Activated CD8-positive, alpha-beta memory T cell treated with anti-CD3 and anti-CD28 coated beads for 1 hour (primary cell): ENCODE measurements at regions not wholly inside any gene's neighbourhood (a gene's known extent, or its start where the extent isn't known, plus 50 kb on each side); places are given as distances from the start of the nearest gene placed in this dataset.
"Not testable (repeated sequence)": the region's sequence is repeated elsewhere in the genome, so short reads cannot be mapped to it uniquely, and the experiment has no call there.

ENCODE experiments used
- DNase-seq, 2 donors: peaks; one replicate each; pipeline ENCODE4 v3.0.0-alpha.2; 2020; ENCODE audit warnings: low read depth in 1 of 2; ENCODE audit errors: extremely low read depth in 1 of 2

GRCh38 chr2:18050001-18050400 lies 171.5 kb downstream of the KCNS3 start:
- DNase-seq = no peak

GRCh38 chr2:18049325-18049724 lies 170.9 kb downstream of the KCNS3 start:
- DNase-seq = no peak

GRCh38 chr2:18047896-18048657 lies 169.6 kb downstream of the KCNS3 start:
- no peak for DNase-seq

GRCh38 chr2:18047213-18047611 lies 168.7 kb downstream of the KCNS3 start:
- no peak for DNase-seq

- DNase-seq = no peak
These were observed 168.2 kb downstream of the KCNS3 start for GRCh38 chr2:18046558-18047212.

- no peak for DNase-seq
These were observed 167.6 kb downstream of the KCNS3 start for GRCh38 chr2:18046017-18046416.

GRCh38 chr2:18045230-18045629 lies 166.8 kb downstream of the KCNS3 start:
- DNase-seq = no peak

- not testable (repeated sequence) for DNase-seq
These were observed 138.9 kb downstream of the KCNS3 start for GRCh38 chr2:18017381-18017780.

- DNase-seq = no peak
These were observed 131.4 kb downstream of the KCNS3 start for GRCh38 chr2:18009891-18010290.

GRCh38 chr2:18005411-18005810 lies 126.9 kb downstream of the KCNS3 start:
- DNase-seq = no peak

GRCh38 chr2:18001671-18002070 lies 123.2 kb downstream of the KCNS3 start:
- DNase-seq = no peak

GRCh38 chr2:17996978-17997377 lies 118.5 kb downstream of the KCNS3 start:
- DNase-seq = no peak

GRCh38 chr2:17995593-17995992 lies 117.1 kb downstream of the KCNS3 start:
- no peak for DNase-seq
